GM21447 (cell line): ENCODE measurements at regions not wholly inside any gene's neighbourhood (a gene's known extent, or its start where the extent isn't known, plus 50 kb on each side); places are given as distances from the start of the nearest gene placed in this dataset.

Experiments
- ATAC-seq: cut with Tn5 transposase; IDR thresholded peaks from one replicate; pipeline ENCODE4 v1.9.1; 2021; ENCODE audit not compliant: unreplicated experiment

GRCh38 chr3:31482493-31483200 is 50.1 kb upstream of the STT3B start:
- no peak for ATAC-seq
